NCI-H226 (cell line): ENCODE measurements at regions not wholly inside any gene's neighbourhood (a gene's known extent, or its start where the extent isn't known, plus 50 kb on each side); places are given as distances from the start of the nearest gene placed in this dataset.

Experiments
- DNase-seq: peaks from one replicate; pipeline ENCODE4 v3.0.0-alpha.2; 2015

- DNase-seq, result no peak
These were observed 78.4 kb upstream of the NECTIN1 start for GRCh38 chr11:119807402-119807801.

GRCh38 chr11:119806064-119806915 is 77.3 kb upstream of the NECTIN1 start:
- DNase-seq, result no peak

GRCh38 chr11:119805663-119806062 is 76.7 kb upstream of the NECTIN1 start:
- DNase-seq, result no peak

- DNase-seq, result no peak
These were observed 75.7 kb upstream of the NECTIN1 start for GRCh38 chr11:119804698-119805097.

- no peak for DNase-seq
These were observed 74.8 kb upstream of the NECTIN1 start for GRCh38 chr11:119803726-119804294.

GRCh38 chr11:119803139-119803538 is 74.1 kb upstream of the NECTIN1 start:
- no peak for DNase-seq

GRCh38 chr11:119802670-119803069 is 73.7 kb upstream of the NECTIN1 start:
- no peak for DNase-seq

GRCh38 chr11:119800619-119801018 is 71.6 kb upstream of the NECTIN1 start:
- no peak for DNase-seq

- DNase-seq, result no peak
These were observed 71.2 kb upstream of the NECTIN1 start for GRCh38 chr11:119800171-119800570.

- no peak for DNase-seq
These were observed 69.7 kb upstream of the NECTIN1 start for GRCh38 chr11:119798656-119799055.

GRCh38 chr11:119797736-119798135 is 68.7 kb upstream of the NECTIN1 start:
- no peak for DNase-seq

GRCh38 chr11:119797123-119797611 is 68.2 kb upstream of the NECTIN1 start:
- no peak for DNase-seq

GRCh38 chr11:119796363-119797060 is 67.5 kb upstream of the NECTIN1 start:
- no peak for DNase-seq

- DNase-seq, result no peak
These were observed 66.7 kb upstream of the NECTIN1 start for GRCh38 chr11:119795690-119796089.

GRCh38 chr11:119795231-119795630 is 66.2 kb upstream of the NECTIN1 start:
- DNase-seq, result peak; percentile 29

- no peak for DNase-seq
These were observed 65.8 kb upstream of the NECTIN1 start for GRCh38 chr11:119794756-119795155.

GRCh38 chr11:119794141-119794665 is 65.2 kb upstream of the NECTIN1 start:
- DNase-seq, result no peak

- no peak for DNase-seq
These were observed 64.5 kb upstream of the NECTIN1 start for GRCh38 chr11:119793335-119793984.

GRCh38 chr11:119791701-119792151 is 62.7 kb upstream of the NECTIN1 start:
- no peak for DNase-seq

- DNase-seq, result no peak
These were observed 62.0 kb upstream of the NECTIN1 start for GRCh38 chr11:119791047-119791446.

GRCh38 chr11:119790476-119790875 is 61.5 kb upstream of the NECTIN1 start:
- DNase-seq, result no peak

GRCh38 chr11:119789766-119790407 is 60.9 kb upstream of the NECTIN1 start:
- no peak for DNase-seq
